ENCODE measurements at regions not wholly inside any gene's neighbourhood (a gene's known extent, or its start where the extent isn't known, plus 50 kb on each side); places are given as distances from the start of the nearest gene placed in this dataset.
"Not testable (repeated sequence)": the region's sequence is repeated elsewhere in the genome, so short reads cannot be mapped to it uniquely, and the experiment has no call there.

DNA sequence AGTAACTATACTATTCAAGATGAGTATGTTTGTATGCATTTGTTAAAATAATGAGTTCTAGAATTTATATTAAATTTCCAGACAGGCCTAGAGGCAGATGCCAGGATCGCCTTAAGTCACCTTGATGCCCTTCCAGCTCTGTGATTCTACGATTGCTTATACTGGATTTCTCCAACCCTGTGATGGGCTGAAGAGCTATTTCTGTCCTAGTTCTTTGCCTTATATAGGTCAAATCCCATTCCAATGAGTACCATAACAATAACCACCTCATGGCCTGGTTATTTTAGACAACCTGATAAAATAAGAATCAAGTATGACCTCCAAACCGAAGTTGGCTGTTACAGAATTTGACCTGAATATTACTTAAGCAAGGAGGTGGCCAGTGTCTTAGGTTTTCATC, 79.8 kb upstream of the BLID start:
- no peak overlapping the region for H3K4me3 ChIP-seq
- H3K27me3 ChIP-seq, result no peaks in the 10 kb centered on the region
- H3K27ac ChIP-seq, result peak overlapping the region; percentile 62 to 71
- H3K4me1 ChIP-seq, result peaks cover 0 to 91% (median 32%) of the 10 kb centered on the region in 4 donors
- intact Hi-C loops (cut with DNase I; ENCODE audit: low total_unique reads), result no loop called here
- DNase-seq, result no peak
- no peak for TF ChIP-seq CTCF (IDR thresholded peaks at IDR 0.05)
- no peaks in the 10 kb centered on the region for H3K36me3 ChIP-seq
- no peaks in the 10 kb centered on the region for H3K9me3 ChIP-seq

DNA sequence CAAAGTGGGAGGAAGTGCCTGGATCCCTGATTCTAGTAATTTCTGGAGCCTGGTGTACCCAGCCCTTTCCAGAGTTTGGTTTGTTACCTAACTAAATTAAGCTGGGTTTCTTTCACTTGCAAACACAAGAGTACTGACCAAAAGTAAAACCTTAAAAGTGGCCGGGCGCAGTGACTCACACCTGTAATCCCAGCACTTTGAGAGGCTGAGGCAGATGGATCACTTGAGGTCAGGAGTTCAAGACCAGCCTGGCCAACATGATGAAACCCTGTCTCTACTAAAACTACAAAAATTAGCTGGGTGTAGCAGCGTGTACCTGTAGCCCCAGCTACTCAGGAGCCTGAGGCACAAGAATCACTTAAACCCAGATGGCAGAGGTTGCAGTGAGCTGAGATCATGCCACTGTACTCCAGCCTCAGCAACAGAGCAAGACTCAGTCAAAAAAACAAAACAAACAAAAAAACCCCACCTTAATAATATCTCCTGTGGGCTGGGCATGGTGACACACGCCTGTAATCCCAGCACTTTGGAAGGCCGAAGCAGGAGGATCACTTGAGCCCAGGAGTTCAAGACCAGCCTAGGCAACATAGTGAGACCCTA, 78.0 kb upstream of the BLID start:
- Histone ChIP-seq H3K4me1 (peaks cover 0 to 94% (median 39%) of the 10 kb centered on the region in 4 donors), H3K27ac (peak overlapping the region; percentile 63 to 71)
- peak in 1 of 2 donors; percentile 54 for DNase-seq
- H3K36me3 ChIP-seq; H3K27me3 ChIP-seq; H3K4me3 ChIP-seq; H3K9me3 ChIP-seq; intact Hi-C loops (cut with DNase I; ENCODE audit: low total_unique reads): not testable (repeated sequence)

- no peaks in the 10 kb centered on the region for H3K27me3 ChIP-seq
- no peaks in the 10 kb centered on the region for H3K36me3 ChIP-seq
- peak overlapping the region; percentile 63 to 71 for H3K27ac ChIP-seq
- H3K4me1 ChIP-seq, result peaks cover 0 to 97% (median 39%) of the 10 kb centered on the region in 4 donors
- intact Hi-C loops (cut with DNase I; ENCODE audit: low total_unique reads), result no loop called here
- no peak for TF ChIP-seq CTCF (IDR thresholded peaks at IDR 0.05)
- no peaks in the 10 kb centered on the region for H3K9me3 ChIP-seq
- no peak overlapping the region for H3K4me3 ChIP-seq
- DNase-seq, result no peak
These were observed 77.4 kb upstream of the BLID start for GRCh38 chr11:122193457-122193856.

GRCh38 chr11:122192634-122193255, 76.7 kb upstream of the BLID start:
- DNase-seq, result no peak
- intact Hi-C loops (cut with DNase I; ENCODE audit: low total_unique reads), result no loop called here
- Histone ChIP-seq H3K36me3 (no peaks in the 10 kb centered on the region), H3K4me1 (peaks cover 0 to 97% (median 39%) of the 10 kb centered on the region in 4 donors), H3K9me3 (no peaks in the 10 kb centered on the region), H3K27ac (peak overlapping the region; percentile 63 to 71), H3K27me3 (no peaks in the 10 kb centered on the region), H3K4me3 (no peak overlapping the region)
- no peak for TF ChIP-seq CTCF (IDR thresholded peaks at IDR 0.05)

- Histone ChIP-seq H3K36me3 (peaks cover 0 to 4% (median 0%) of the 10 kb centered on the region in 3 donors), H3K27me3 (no peaks in the 10 kb centered on the region), H3K9me3 (peaks cover 0 to 6% (median 5%) of the 10 kb centered on the region in 3 donors), H3K27ac (peak overlapping the region; percentile 29 to 71), H3K4me3 (no peak overlapping the region), H3K4me1 (peaks cover 0 to 85% (median 28%) of the 10 kb centered on the region in 4 donors)
- TF ChIP-seq CTCF (IDR thresholded peaks at IDR 0.05), result no peak
- no peak for DNase-seq
- intact Hi-C loops (cut with DNase I; ENCODE audit: low total_unique reads), result no loop called here
These were observed 74.8 kb upstream of the BLID start for GRCh38 chr11:122190768-122191167.

- peaks cover 0 to 70% (median 27%) of the 10 kb centered on the region in 4 donors for H3K4me1 ChIP-seq
- no peak for TF ChIP-seq CTCF (IDR thresholded peaks at IDR 0.05)
- intact Hi-C loops (cut with DNase I; ENCODE audit: low total_unique reads), result no loop called here
- no peaks in the 10 kb centered on the region for H3K27me3 ChIP-seq
- H3K4me3 ChIP-seq, result no peak overlapping the region
- peaks cover 0 to 17% (median 7%) of the 10 kb centered on the region in 3 donors for H3K9me3 ChIP-seq
- DNase-seq, result no peak
- H3K36me3 ChIP-seq, result peaks cover 0 to 11% (median 5%) of the 10 kb centered on the region in 3 donors
- H3K27ac ChIP-seq, result peak overlapping the region; percentile 58 to 71
These were observed 73.2 kb upstream of the BLID start for GRCh38 chr11:122189229-122189628.

Measured in tibial artery (tissue), 4 donors.